GM04503 (cell line): ENCODE measurements at regions not wholly inside any gene's neighbourhood (a gene's known extent, or its start where the extent isn't known, plus 50 kb on each side); places are given as distances from the start of the nearest gene placed in this dataset.

Experiments used
- DNase-seq: peaks from one replicate; pipeline ENCODE4 v3.0.0-alpha.2; 2012; ENCODE audit warnings: low read depth

GRCh38 chr6:108778421-108779186 is 69.6 kb upstream of the ARMC2 start:
- DNase-seq: no peak

DNA sequence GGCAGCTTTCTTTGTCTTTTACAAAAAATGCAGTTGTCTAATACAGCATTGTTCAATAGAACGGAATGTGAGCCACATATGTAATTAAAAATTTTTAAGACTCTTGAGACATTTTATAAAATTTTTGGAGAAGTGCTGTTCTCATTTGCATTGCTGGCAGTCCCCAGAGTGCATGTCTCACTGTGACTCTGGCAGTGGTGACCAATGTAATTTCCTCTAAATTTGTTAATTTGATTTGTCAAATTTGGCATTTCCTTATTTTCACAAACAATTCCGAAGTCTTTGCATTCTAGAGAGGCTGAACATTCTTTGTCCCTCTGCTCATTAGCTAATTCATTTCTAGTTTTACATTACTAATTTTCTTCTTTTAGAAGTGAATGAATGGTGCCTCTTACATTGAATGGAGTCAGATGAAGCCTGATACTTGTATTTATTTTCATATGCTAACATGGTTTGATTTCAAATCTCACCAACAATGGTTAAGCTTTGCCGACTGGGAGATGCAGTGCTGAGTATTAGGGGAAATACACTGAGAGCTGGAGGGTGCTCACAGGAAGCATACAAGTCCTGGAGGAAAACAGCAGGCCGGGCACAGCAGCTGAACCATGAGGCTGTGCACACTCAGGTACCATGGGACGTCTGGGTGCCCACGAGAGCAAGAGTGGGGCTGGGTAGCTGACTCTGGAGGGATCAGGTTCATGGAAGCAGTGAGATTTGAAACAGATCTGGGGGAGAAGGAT is 68.5 kb upstream of the ARMC2 start:
- no peak for DNase-seq

DNA sequence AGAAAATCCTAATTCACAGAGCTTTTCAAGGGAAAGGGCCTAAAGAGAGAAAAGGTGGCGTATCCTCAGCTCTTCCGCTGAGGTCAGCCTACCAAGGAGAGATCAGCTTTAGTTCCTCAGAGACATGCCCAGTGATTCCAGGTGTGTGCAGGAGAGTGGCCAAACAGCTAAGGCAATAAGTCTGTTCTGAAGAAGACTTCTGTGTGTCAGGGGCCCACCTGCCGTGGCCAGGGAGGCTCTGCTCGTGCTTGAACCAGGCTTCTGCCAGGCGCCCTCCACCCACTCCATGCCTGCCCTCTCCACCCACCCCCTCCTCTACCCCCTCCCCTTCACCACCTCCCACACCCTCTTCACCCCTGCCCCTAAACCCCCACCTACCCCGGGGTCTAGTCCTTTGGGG is 67.4 kb upstream of the ARMC2 start:
- no peak for DNase-seq

DNA sequence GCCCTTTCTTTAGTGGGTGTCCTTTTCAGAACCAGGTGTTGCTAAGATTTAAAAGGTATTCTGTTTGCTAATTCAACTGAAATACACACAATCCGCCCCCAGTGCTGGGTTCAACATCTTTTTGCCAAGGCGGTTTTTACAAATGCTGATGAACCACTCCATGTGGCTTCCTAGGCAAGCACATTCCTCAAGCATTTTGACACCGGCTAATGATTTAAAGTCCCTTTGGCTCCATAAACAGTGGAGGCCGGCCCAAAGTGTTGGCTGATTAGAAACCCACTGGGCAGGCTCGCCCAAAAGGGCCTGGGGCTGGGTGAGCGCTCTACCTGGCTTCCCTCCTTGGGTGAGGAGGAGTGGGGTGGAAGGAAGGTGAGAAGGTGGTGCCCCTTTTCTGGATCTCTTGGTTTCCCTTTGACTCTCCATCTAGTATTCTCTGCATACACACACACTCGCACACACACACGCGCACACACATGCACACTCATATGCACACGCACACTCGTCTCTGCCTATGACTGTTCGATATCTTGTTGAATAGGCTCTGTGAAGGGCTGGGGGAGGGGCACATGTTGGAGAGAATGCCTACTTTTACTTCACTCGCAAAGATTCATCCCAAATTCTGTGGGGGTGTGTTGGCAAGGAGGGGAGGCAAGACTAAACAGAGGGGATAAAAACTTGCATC is 66.7 kb upstream of the ARMC2 start:
- DNase-seq: no peak

- DNase-seq: no peak
Measured at GRCh38 chr6:108782179-108783041, 65.8 kb upstream of the ARMC2 start.

DNA sequence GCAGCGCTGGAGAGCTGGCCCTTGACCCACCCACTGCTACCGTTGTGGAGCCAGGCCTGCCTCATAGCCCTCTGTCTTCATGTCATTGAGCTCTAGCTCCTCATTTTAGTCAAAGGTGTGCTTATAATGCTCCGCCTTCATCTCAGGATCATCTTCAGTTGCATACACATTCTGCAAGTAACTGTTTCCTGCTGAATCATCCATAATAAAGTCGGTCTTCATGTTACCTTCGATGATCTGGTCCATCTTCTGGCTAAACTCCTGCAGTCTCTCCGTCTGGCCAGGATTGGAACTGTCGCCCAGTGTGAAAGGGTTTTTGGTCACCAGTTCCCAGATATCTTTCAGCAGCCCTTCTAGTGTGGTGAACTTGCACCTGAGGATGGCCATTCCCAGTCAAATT is 62.6 kb upstream of the ARMC2 start:
- DNase-seq: no peak

- no peak for DNase-seq
Measured at GRCh38 chr6:108788416-108788815, 59.8 kb upstream of the ARMC2 start.

- no peak for DNase-seq
Measured at GRCh38 chr6:108789475-108789874, 58.7 kb upstream of the ARMC2 start.

DNA sequence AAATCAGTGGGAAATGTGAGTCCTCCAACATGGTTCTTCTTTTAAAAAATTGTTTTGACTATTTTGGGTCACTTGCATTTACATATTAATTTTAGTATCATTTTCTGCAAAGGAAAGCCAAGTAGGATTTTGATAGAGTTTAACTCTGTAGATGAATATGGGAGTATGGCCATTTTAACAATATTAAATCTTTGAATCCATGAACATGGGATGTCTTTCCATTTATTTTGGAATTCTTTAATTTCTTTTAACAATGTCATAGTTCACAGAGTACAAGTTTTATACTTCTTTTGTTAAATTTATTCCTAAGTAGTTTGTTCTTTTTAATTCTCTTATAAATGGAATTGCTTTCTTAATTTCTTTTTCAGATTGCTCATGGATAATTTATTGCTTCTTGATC is 56.5 kb upstream of the ARMC2 start:
- DNase-seq: no peak

DNA sequence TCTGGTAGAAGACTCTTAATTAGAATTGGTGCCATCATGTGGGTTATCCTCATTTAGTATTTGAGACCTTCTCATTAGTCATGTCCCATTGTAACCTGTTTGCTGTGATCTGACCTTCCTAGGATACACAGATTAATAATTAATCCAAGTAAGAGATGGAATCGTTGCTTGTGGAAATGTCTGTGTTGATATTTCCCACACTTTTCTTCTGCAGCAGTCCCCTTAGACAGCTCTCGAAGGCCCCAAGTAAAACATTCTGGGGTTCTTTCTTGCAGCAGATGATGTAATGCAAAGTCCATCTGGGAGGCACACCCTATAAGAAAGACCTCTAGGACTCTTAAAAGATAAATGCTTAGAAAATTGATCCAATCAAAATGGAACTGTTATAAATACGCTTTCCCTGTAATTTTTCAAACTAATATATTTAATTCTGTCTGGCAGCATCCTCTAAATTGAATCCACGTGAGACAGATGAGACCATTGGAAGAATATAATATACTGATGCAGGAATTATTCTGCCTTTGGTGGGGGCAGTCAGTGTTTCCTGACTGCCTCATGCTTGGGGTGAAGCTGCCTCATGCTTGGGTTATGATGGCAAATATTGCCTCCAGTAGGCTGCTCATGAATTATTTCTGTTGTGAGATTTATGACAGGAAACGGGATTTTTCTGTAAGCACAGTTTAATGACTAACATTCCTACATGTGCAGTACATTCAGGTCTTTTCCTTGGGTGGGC is 54.5 kb upstream of the ARMC2 start:
- no peak for DNase-seq

DNA sequence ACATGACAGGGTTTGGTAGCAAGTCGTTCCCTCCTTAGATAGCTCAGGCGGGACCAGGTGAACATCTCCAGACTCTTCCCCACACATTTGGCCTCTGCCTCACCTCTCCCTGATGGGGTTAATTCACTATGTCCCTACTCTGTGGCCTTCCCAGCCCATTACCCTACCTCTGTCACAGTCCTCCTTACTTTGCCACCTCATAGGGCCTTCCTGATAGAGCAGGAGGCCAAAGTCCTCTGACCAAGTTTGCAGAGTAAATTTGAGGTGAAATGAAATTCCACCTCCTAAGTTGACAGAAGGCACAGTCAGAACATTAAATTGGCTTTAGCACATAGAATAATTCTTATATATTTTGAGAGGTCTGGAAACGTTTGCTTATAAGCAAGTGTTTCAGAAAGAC is 53.1 kb upstream of the ARMC2 start:
- DNase-seq: no peak

DNA sequence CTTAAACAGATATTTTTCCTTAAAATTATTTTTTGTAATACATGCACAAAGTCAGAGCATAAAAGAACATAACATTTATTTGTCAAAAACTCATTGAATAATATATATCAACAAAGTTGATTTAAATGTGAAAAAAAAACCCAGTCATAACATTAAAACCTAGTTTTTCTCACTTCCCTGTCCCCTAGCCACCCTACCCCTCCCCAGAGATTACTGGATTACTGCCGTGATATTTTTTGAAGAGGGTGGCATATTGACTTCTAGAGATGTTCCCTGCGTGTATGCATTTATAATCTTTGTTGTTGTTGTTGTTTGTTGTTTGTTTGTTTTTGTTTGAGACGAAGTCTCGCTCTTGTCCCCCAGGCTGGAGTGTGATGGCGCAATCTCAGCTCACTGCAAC is 52.4 kb upstream of the ARMC2 start:
- no peak for DNase-seq

GRCh38 chr6:108796875-108797274 is 51.3 kb upstream of the ARMC2 start:
- no peak for DNase-seq

DNA sequence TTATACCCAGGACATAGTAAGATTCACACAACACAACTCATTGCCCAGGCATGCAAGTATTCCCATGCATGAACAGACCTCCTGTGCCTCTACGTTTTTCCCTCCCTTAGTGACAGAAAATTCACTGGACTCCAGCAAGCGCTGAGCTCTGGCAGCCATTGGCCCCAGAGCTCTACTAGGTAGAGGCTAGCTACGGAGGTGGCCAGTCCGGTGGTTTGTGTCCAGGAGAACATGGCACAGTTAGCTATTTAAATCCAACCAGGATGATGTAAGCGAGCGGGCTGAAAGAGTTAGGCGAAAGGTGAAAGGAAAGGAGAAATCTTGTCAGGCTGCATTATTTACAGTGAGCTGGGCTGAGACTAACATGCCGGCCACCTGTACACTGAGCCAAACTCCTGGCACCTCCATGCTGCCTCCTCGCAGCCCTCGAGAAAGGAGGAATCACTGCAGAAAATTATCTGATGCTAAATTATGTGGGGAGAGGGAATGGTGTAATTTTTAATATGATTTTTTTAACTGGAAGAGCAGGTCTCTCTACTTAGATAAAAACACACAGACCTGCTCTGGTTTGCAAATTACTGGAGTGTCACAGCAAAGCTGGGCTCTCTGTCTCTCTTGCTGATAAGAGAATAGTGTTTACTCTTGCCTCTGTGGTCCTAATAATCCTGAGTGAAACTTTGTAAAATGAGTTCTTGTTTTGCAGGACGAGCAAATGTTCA is 50.1 kb upstream of the ARMC2 start:
- no peak for DNase-seq
